HG03280 (cell line): ENCODE measurements at regions not wholly inside any gene's neighbourhood (a gene's known extent, or its start where the extent isn't known, plus 50 kb on each side); places are given as distances from the start of the nearest gene placed in this dataset.

ENCODE experiments used
- ATAC-seq: cut with Tn5 transposase; IDR thresholded peaks from one replicate; pipeline ENCODE4 v1.9.1; 2021; ENCODE audit warnings: mild to moderate bottlenecking, moderate library complexity; ENCODE audit not compliant: unreplicated experiment

DNA sequence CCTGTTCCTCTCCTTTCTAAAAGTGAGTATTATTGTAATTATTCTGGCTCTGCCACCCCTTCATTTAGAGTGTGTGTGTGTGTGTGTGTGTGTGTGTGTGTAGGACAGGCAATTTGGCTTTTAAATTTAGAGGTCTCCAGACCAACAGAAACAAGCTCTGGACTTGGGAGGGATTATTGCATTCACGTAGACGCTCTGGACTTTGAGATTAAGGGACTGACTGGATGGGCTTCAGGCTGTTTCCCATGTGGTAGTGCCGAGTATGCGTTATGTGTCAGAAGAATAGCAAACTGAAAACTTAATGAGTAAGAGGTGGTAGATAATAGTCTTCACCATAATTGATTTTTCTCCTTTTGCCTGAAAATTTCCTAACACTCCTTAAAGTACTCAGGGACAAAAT, 281.9 kb downstream of the USP25 start:
- ATAC-seq, result no peak

DNA sequence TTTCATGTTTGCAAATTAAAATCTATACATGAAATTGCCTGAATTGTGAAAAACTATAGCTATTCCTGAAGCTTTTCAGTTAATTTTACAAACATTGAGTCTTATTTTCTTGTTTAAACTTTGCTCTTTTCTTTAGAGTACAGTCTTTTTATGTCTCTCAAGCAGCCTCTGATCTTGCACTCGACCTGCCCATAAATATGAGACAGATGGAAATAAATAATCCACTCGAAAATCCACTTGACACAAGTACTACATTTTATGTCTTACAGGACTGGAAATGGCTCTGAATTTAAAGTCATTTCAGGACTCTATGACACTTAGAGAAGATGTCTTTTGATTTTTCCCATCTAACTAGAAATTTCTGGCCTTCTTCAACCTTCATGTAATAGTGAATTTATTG, 283.8 kb downstream of the USP25 start:
- no peak for ATAC-seq

DNA sequence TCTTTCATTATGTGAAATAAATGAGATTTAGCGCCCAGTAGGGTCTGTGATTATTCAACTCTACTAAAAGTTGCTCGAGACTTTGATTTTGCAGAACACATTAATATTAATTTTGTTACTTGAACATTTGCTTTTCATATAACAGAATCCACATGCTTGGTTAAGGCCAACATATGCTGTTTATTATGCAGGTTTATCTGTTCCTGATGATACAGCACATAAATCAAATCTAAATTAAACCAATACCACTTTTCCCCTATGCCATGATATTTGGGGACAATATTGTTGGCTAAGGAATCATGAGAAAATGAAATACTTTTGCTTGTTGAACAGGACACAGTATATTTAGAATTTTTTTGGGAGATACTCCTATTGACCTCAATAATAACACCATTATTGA, 291.1 kb downstream of the USP25 start:
- ATAC-seq, result no peak

- ATAC-seq, result no peak
Measured at GRCh38 chr21:16022116-16022515, 292.3 kb downstream of the USP25 start.

DNA sequence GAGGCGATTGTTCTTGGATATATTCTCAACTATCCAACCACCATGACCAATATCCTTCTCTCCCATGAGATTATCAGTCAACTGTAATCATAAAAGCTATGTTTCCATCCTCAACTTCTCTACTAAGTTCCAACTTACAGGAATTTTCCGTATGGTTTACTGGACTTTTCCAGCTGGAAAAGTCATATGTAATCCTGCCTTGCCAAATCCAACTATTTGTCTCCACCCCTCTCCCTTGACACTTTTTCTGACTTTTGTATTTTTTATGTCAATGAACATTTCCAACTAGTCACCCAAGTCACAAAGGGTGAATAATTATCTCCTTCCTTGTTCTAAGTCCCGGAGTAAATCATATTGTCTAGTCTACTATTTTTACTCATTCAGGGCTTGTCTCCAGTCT, 293.1 kb downstream of the USP25 start:
- ATAC-seq, result no peak

DNA sequence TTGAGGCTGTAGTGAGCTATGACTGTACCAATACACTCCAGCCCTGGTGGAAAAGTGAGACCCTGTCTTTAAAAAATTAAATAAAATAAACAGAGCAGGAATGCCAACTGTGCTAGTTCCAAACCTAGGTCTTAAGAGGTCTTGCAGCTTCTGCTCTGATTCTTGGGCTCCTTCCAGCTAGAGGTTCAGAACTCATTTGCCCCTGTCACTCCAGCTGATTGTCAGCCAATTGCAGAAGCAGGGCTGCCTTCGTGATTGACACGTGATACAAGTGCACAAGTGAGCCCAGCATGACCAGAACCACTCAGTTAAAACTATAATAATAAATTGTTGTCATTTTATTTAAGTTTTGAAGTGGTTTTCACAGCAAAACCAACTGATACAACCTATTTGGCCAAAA, 298.4 kb downstream of the USP25 start:
- no peak for ATAC-seq

DNA sequence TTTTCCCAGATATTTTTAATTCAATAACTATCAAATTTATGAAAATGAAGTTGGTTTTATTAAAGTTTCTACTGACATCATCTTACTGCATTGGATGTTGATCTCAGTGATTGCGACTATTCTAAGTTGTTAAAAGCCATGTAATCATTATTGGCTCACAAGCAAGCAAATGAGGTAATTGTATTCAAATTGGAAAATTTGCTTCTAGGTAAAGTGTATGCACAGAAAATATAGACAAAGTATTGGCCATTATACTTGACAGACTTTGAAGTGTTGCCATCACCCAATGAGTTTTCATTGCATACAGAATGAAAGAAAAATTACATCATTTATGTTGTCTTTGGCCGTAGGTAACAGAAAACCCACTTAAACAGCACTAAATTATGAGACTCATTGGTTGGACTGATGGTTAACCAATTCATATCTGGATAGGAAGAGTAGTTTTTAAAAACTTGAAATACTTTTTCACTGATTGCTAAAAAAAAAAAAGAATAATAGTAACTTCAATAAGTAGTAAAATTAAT, 299.2 kb downstream of the USP25 start:
- ATAC-seq, result no peak

DNA sequence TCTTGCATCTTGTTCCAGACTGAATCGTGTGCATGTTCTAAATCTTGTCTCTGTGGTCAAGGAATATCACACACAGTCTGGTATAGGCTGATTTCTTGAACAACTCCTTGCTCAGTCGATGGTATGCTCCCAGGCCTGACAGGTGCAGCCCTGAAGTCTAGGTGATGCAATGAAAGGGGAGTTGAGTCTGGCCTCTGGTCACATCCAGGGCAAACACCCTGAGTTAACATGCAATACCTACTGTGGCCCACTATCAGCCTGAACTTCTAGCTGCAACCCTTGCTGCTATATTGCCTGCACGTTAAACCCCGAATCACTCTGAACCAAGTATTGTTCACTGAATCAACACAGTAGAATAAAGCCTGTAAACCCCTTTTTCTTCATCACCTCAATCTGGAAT, 303.4 kb downstream of the USP25 start:
- ATAC-seq, result no peak

- ATAC-seq, result no peak
Measured at GRCh38 chr21:16034446-16035190, 304.8 kb downstream of the USP25 start.

- no peak for ATAC-seq
Measured at GRCh38 chr21:16037421-16037955, 307.7 kb downstream of the USP25 start.

DNA sequence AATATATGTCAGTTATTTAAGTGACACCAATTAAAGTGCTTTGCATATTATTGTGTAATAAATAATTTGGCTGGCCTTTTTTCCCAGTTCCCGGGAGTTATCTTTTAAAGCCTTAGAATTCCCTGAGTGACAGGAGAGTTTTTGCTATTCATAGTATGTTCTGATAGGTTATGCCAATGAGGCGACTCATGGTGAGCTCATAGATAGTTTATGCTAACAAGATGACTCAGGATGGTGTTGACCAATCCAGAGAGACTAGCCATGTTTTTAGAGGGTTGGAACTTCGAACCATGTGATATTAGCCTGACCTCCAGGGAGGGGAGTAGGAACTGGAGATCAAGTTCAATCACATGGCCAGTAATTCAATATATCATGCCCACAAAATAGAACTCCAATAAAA, 310.8 kb downstream of the USP25 start:
- no peak for ATAC-seq

DNA sequence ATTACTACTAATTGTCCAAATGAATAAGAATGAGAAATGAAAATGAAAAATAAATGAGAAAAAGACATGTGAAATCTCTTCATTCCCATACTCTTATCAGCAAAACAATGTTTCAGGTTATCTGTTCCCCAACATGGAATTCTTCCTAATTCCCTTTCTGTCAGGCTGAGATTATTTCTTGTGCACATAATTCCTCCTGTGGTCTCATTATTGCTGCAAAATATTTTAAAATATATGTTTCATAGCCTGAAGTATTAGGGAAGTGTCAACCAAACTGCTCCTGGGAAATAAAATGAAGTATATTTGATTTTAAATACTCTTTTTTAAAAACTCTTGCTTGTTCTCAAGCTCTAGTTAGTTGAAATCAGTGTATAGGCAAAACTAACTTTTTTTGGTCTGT, 314.9 kb downstream of the USP25 start:
- no peak for ATAC-seq

- no peak for ATAC-seq
Measured at GRCh38 chr21:16046656-16047330, 317.0 kb downstream of the USP25 start.

DNA sequence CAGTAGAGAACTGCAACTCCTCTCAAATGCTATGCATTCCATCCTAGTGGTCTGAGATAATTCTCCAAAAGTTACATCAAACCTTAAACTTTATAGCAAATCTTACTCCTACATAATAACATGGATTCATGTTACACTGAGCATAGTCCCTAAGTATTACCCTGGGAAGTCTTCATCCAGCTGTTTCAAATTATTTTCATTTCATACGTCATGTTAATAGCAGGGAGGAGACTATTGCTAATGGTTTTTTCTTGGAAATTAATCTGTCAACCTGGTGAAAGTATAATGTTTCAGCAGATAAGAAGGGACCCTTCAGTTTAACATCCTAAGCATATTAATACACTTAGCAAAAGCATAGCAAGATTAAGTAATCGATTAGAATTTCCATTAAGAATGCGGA, 318.1 kb downstream of the USP25 start:
- no peak for ATAC-seq

- no peak for ATAC-seq
Measured at GRCh38 chr21:16055014-16055413, 325.2 kb downstream of the USP25 start.

DNA sequence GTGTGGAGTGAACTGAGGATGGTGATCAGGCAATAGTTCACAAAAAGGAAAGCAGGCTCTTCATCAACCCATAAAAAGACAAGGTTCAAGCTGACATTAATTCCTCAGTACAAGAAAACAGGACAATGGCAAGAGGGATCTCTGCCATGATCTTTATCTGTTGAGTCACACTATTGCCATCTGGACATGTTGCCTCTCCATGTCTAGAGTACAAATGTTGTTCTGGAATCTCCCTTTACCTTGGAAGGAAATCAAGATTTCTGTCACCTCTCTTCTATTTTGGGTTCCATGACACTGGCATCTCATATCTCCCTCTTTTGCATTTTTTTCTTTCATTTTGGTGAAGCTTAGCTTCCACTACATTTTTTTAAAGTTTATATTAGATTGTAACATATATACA, 329.1 kb downstream of the USP25 start:
- ATAC-seq, result no peak

GRCh38 chr21:16059981-16060380, 330.2 kb downstream of the USP25 start:
- no peak for ATAC-seq

- ATAC-seq, result no peak
Measured at GRCh38 chr21:16061194-16061593, 331.4 kb downstream of the USP25 start.

GRCh38 chr21:16069178-16070112, 339.7 kb downstream of the USP25 start:
- no peak for ATAC-seq

- no peak for ATAC-seq
Measured at GRCh38 chr21:16070207-16070651, 340.4 kb downstream of the USP25 start.

DNA sequence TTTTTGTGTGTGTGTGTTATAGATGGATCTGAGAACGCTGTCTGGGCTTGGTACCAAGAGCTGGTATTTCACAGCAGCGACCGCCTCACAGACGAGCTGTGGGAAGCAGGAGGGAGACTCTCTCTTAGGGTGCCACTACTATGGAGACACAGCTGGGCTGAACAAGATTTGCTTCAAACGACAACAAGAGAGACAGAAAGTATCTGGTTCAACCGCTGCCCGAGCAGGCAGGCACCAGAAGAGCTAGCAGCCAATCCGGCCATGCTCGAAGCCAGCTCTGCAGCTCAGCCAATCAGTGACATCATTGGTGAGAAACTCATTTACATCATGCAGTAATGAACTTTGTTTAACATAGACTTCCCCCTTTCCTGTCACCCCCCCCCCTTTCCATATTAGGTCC, 341.3 kb downstream of the USP25 start:
- no peak for ATAC-seq
